GM21526 (cell line): ENCODE measurements at regions not wholly inside any gene's neighbourhood (a gene's known extent, or its start where the extent isn't known, plus 50 kb on each side); places are given as distances from the start of the nearest gene placed in this dataset.
A peak's percentile ranks its signal among the peaks of the same experiment; 100 is the strongest.

Source experiments
- ATAC-seq: cut with Tn5 transposase; IDR thresholded peaks from one replicate; pipeline ENCODE4 v1.9.1; 2021; ENCODE audit warnings: moderate library complexity; ENCODE audit not compliant: unreplicated experiment, low FRiP score

GRCh38 chr9:134243778-134244467, 79.6 kb upstream of the RNU6ATAC start:
- ATAC-seq: no peak

GRCh38 chr9:134245179-134245578, 80.8 kb upstream of the RNU6ATAC start:
- ATAC-seq: no peak

GRCh38 chr9:134247918-134248631, 78.2 kb upstream of the RXRA start:
- ATAC-seq: no peak

GRCh38 chr9:134251296-134252069, 74.8 kb upstream of the RXRA start:
- no peak for ATAC-seq

GRCh38 chr9:134252084-134252830, 74.0 kb upstream of the RXRA start:
- no peak for ATAC-seq

GRCh38 chr9:134253606-134254205, 72.5 kb upstream of the RXRA start:
- no peak for ATAC-seq

- no peak for ATAC-seq
Observed at GRCh38 chr9:134258332-134258731, 67.9 kb upstream of the RXRA start.

- no peak for ATAC-seq
Observed at GRCh38 chr9:134258828-134259546, 67.3 kb upstream of the RXRA start.

- no peak for ATAC-seq
Observed at GRCh38 chr9:134259708-134260107, 66.5 kb upstream of the RXRA start.

GRCh38 chr9:134260801-134261200, 65.5 kb upstream of the RXRA start:
- ATAC-seq: no peak

GRCh38 chr9:134262035-134262434, 64.2 kb upstream of the RXRA start:
- ATAC-seq: no peak

- ATAC-seq: no peak
Observed at GRCh38 chr9:134263596-134263995, 62.7 kb upstream of the RXRA start.

- no peak for ATAC-seq
Observed at GRCh38 chr9:134264169-134264568, 62.1 kb upstream of the RXRA start.

GRCh38 chr9:134265078-134265477, 61.2 kb upstream of the RXRA start:
- ATAC-seq: no peak

GRCh38 chr9:134266418-134266817, 59.8 kb upstream of the RXRA start:
- ATAC-seq: no peak

GRCh38 chr9:134267305-134267880, 58.9 kb upstream of the RXRA start:
- ATAC-seq: no peak

GRCh38 chr9:134267881-134268724, 58.2 kb upstream of the RXRA start:
- ATAC-seq: peak; percentile 72

- no peak for ATAC-seq
Observed at GRCh38 chr9:134268747-134269146, 57.5 kb upstream of the RXRA start.
